A549 (cell line): ENCODE measurements at regions not wholly inside any gene's neighbourhood (a gene's known extent, or its start where the extent isn't known, plus 50 kb on each side); places are given as distances from the start of the nearest gene placed in this dataset.

Experiments used
- BHLHE40 ChIP-seq: IDR thresholded peaks from 2 replicates; pipeline ENCODE4 v1.6.1; 2012; ENCODE audit warnings: low read depth, low read length, inconsistent platforms
- CBX2 ChIP-seq: fragments of 200-600 bp; sonication (generic); IDR thresholded peaks from 2 replicates; pipeline ENCODE4 v1.6.1; 2016; ENCODE audit warnings: low read depth, mild to moderate bottlenecking, borderline replicate concordance
- CEBPB ChIP-seq, 2 experiments: fragments of >200 bp in 1 of 2; sonication (Bioruptor Twin) in 1 of 2; formaldehyde crosslinking in 1 of 2; IDR thresholded peaks; 2 replicates each; pipeline ENCODE4 v1.6.1; 2012 to 2016
- CTCF ChIP-seq: fragments of >200 bp; sonication (Bioruptor Twin); formaldehyde crosslinking; IDR thresholded peaks from 3 replicates; pipeline ENCODE4 v1.5.1; 2016
- EHMT2 ChIP-seq: fragments of 200-600 bp; sonication (generic); IDR thresholded peaks from 2 replicates; pipeline ENCODE4 v1.6.1; 2016; ENCODE audit warnings: antibody characterized with exemption, low read depth, mild to moderate bottlenecking, moderate library complexity
- EP300 ChIP-seq, 2 experiments: fragments of >200 bp; sonication (Bioruptor Twin); formaldehyde crosslinking; IDR thresholded peaks; 2 replicates in 1 of 2; 3 replicates in 1 of 2; pipeline ENCODE4 v1.6.1; 2016 to 2017
- KDM1A ChIP-seq: fragments of 200-600 bp; sonication (generic); IDR thresholded peaks from 2 replicates; pipeline ENCODE4 v1.6.1; 2016; ENCODE audit warnings: low read depth, mild to moderate bottlenecking
- MAFK ChIP-seq: fragments of 450-650 bp; IDR thresholded peaks from 2 replicates; pipeline ENCODE4 v1.6.1; 2014; ENCODE audit not compliant: partially characterized antibody
- MYC ChIP-seq: IDR thresholded peaks from 2 replicates; pipeline ENCODE4 v1.6.1; 2012; ENCODE audit warnings: mild to moderate bottlenecking, inconsistent platforms, low read length, improper control_type of control experiment, borderline replicate concordance
- NR3C1 ChIP-seq: fragments of >200 bp; sonication (Bioruptor Twin); formaldehyde crosslinking; IDR thresholded peaks from 3 replicates; pipeline ENCODE4 v1.6.1; 2017
- POLR2A ChIP-seq: IDR thresholded peaks from 2 replicates; pipeline ENCODE4 v1.6.1; 2012; ENCODE audit warnings: mild to moderate bottlenecking, low read length

GRCh38 chr7:106405697-106406141, 120.9 kb upstream of the NAMPT start:
- TF ChIP-seq CTCF (no peak), MAFK (no peak), CEBPB (IDR thresholded peaks at IDR 0.05) (no peak), KDM1A (no peak), NR3C1 (no peak), EHMT2 (no peak), CBX2 (no peak), MYC (no peak), EP300 (IDR thresholded peaks at IDR 0.05) (no peak), POLR2A (no peak), BHLHE40 (no peak)
